Neuronal stem cell (in vitro differentiated cells): ENCODE measurements at regions not wholly inside any gene's neighbourhood (a gene's known extent, or its start where the extent isn't known, plus 50 kb on each side); places are given as distances from the start of the nearest gene placed in this dataset.
A peak's percentile ranks its signal among the peaks of the same experiment; 100 is the strongest.

Experiments
- DNase-seq: peaks from one replicate; pipeline ENCODE4 v3.0.0-alpha.2; 2013; ENCODE audit warnings: low spot score
- H2AFZ ChIP-seq: one replicate; pipeline ENCODE4 v1.6.1; 2013; ENCODE audit warnings: mild to moderate bottlenecking, low read length, inconsistent platforms
- H2AK5ac ChIP-seq: 2 replicates; pipeline ENCODE4 v1.6.1; 2013; ENCODE audit warnings: low read depth, mild to moderate bottlenecking, inconsistent platforms, low read length, moderate library complexity, mixed read lengths
- H2BK120ac ChIP-seq: 2 replicates; pipeline ENCODE4 v1.6.1; 2013; ENCODE audit warnings: low read depth, mild to moderate bottlenecking, inconsistent platforms, low read length, moderate library complexity, mixed read lengths
- H2BK12ac ChIP-seq: one replicate; pipeline ENCODE4 v1.6.1; 2013; ENCODE audit warnings: low read length, inconsistent platforms
- H2BK15ac ChIP-seq: 2 replicates; pipeline ENCODE4 v1.6.1; 2013; ENCODE audit warnings: mild to moderate bottlenecking, low read length, inconsistent platforms, mixed read lengths
- H2BK5ac ChIP-seq: one replicate; pipeline ENCODE4 v1.6.1; 2013; ENCODE audit warnings: inconsistent platforms, mild to moderate bottlenecking, low read length, moderate library complexity
- H3K14ac ChIP-seq: one replicate; pipeline ENCODE4 v1.6.1; 2013; ENCODE audit warnings: low read length, inconsistent platforms
- H3K18ac ChIP-seq: 2 replicates; pipeline ENCODE4 v1.6.1; 2013; ENCODE audit warnings: low read length, inconsistent platforms
- H3K23ac ChIP-seq: 2 replicates; pipeline ENCODE4 v1.6.1; 2013; ENCODE audit warnings: low read depth, mild to moderate bottlenecking, mixed read lengths, low read length, inconsistent platforms; ENCODE audit not compliant: poor library complexity
- H3K27ac ChIP-seq: replicated peaks from 3 replicates; pipeline ENCODE4 v1.5.1; 2013; ENCODE audit warnings: low read length, inconsistent platforms
- H3K27me3 ChIP-seq, 3 experiments: 2 replicates each; pipeline ENCODE4 v1.6.1; 2013; ENCODE audit warnings: low read length in 3 of 3, mild to moderate bottlenecking in 2 of 3, inconsistent platforms in 1 of 3, low read depth in 1 of 3, mixed read lengths in 1 of 3, moderate library complexity in 1 of 3; ENCODE audit not compliant: control insufficient read depth in 3 of 3, insufficient read depth in 3 of 3
- H3K36me3 ChIP-seq, 2 donors: replicated peaks in 1 of 2; 2 replicates each; pipeline ENCODE4 v1.6.1; 2013; ENCODE audit warnings: low read length in 2 of 2; ENCODE audit not compliant: control insufficient read depth in 2 of 2, insufficient read depth in 2 of 2
- H3K4ac ChIP-seq: 2 replicates; pipeline ENCODE4 v1.6.1; 2013; ENCODE audit warnings: inconsistent platforms, mild to moderate bottlenecking, low read length, moderate library complexity
- H3K4me1 ChIP-seq, 2 donors: 1 replicate in 1 of 2; 2 replicates in 1 of 2; pipeline ENCODE4 v1.6.1; 2013; ENCODE audit warnings: low read length in 2 of 2, low read depth in 1 of 2; ENCODE audit not compliant: control insufficient read depth in 2 of 2, insufficient read depth in 1 of 2
- H3K4me2 ChIP-seq: one replicate; pipeline ENCODE4 v1.6.1; 2013; ENCODE audit warnings: mild to moderate bottlenecking, low read length, inconsistent platforms; ENCODE audit not compliant: insufficient read depth, poor library complexity, severe bottlenecking
- H3K4me3 ChIP-seq, 2 donors: 2 replicates each; pipeline ENCODE4 v1.5.1; 2013; ENCODE audit warnings: low read length in 2 of 2, mild to moderate bottlenecking in 2 of 2, inconsistent platforms in 1 of 2, moderate library complexity in 1 of 2
- H3K79me1 ChIP-seq: one replicate; pipeline ENCODE4 v1.6.1; 2013; ENCODE audit warnings: low read depth, mild to moderate bottlenecking, inconsistent platforms, low read length, moderate library complexity
- H3K9ac ChIP-seq: one replicate; pipeline ENCODE4 v1.6.1; 2013; ENCODE audit warnings: mild to moderate bottlenecking, low read depth, low read length, inconsistent platforms; ENCODE audit not compliant: poor library complexity
- H3K9me3 ChIP-seq, 2 donors: replicated peaks in 1 of 2; 2 replicates each; pipeline versions ENCODE3 to v1.6.1; 2013; ENCODE audit warnings: low read length in 2 of 2, mild to moderate bottlenecking in 2 of 2, inconsistent platforms in 1 of 2, low read depth in 1 of 2, mixed read lengths in 1 of 2, moderate library complexity in 1 of 2; ENCODE audit not compliant: control insufficient read depth in 2 of 2, insufficient read depth in 1 of 2
- H4K8ac ChIP-seq: one replicate; pipeline ENCODE4 v1.6.1; 2013; ENCODE audit warnings: low read depth, mild to moderate bottlenecking, inconsistent platforms, low read length, moderate library complexity
- H4K91ac ChIP-seq: one replicate; pipeline ENCODE4 v1.6.1; 2013; ENCODE audit warnings: low read length, low read depth, mild to moderate bottlenecking, inconsistent platforms; ENCODE audit not compliant: poor library complexity
- WGBS, 2 donors: extraction: QIAGEN DNeasy Blood & Tissue Kit; methylation state at CpG; one replicate each; pipeline ENCODE4 v1.1.7; 2013; ENCODE audit warnings: missing lambda C conversion rate in 2 of 2, mixed read lengths in 1 of 2; ENCODE audit not compliant: insufficient read length in 2 of 2, insufficient replicate concordance in 1 of 2; ENCODE audit errors: extremely low coverage in 2 of 2; 5-methylcytosine and 5-hydroxymethylcytosine counted together

DNA sequence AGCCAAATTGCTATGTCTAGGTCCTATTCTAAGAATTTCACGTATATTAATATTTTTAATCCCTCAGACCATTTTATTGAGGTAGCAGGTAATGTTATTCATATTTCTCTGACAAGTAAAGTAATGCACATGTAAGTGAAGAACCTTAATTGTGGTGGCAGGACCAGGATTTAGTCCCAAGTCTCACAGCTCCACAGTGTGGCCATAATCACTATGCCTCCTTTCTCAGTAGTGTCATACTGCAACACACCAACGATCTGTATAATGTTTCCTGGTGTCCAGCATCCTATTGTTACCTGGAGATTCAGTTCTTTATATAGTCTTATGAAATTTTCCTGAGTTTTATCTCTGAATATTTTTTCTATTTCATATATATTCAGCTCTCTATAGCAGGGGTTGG is 340.3 kb downstream of the OLFM4 start:
- no peaks in the 10 kb centered on the region for H3K36me3 ChIP-seq
- H3K4me2 ChIP-seq = no peak overlapping the region
- peak overlapping the region; percentile 68 for H2AFZ ChIP-seq
- H2BK12ac ChIP-seq = no peak overlapping the region
- H3K9ac ChIP-seq = no peak overlapping the region
- H3K14ac ChIP-seq = no peak overlapping the region
- H2BK15ac ChIP-seq = no peak overlapping the region
- H3K18ac ChIP-seq = no peak overlapping the region
- no peak overlapping the region for H4K8ac ChIP-seq
- no peak overlapping the region for H2AK5ac ChIP-seq
- no peak overlapping the region for H3K4me3 ChIP-seq
- WGBS, 2 donors = no CpG with 5 or more reads among the region's 2 CpGs
- no peaks in the 10 kb centered on the region for H3K79me1 ChIP-seq
- H3K4me1 ChIP-seq = no peaks in the 10 kb centered on the region
- no peaks in the 10 kb centered on the region for H3K27me3 ChIP-seq
- no peak overlapping the region for H3K27ac ChIP-seq
- no peak overlapping the region for H2BK120ac ChIP-seq
- H3K23ac ChIP-seq = no peak overlapping the region
- peaks cover 0 to 2% of the 10 kb centered on the region in 2 donors for H3K9me3 ChIP-seq
- no peak for DNase-seq
- no peak overlapping the region for H2BK5ac ChIP-seq
- H3K4ac ChIP-seq = no peak overlapping the region
- H4K91ac ChIP-seq = no peak overlapping the region

DNA sequence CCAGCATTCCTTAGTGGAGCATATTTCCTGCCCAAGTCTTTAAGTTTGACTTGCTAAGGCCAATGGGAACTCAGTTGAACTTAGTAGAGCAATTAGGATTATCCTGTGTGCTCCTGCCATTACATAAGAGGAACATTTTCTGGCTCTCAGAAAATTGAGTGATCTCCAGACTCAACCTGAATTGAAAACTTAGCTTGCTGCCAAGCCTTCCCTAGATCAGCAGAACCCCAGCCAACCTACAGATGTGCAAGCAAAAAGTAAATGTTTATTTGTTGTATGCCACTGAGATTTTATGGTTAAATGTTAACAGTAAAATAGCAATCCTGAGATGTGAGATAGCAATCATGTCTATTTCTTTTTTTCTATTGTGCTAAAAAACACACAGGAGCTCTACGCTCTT is 350.9 kb downstream of the OLFM4 start:
- Histone ChIP-seq H2BK15ac (no peak overlapping the region), H3K4me1 (no peaks in the 10 kb centered on the region), H3K27me3 (no peaks in the 10 kb centered on the region), H3K9ac (no peak overlapping the region), H2BK120ac (no peak overlapping the region), H3K36me3 (no peaks in the 10 kb centered on the region), H3K27ac (no peak overlapping the region), H3K23ac (no peak overlapping the region), H2BK12ac (no peak overlapping the region), H3K79me1 (no peaks in the 10 kb centered on the region), H3K4ac (no peak overlapping the region), H2AK5ac (no peak overlapping the region), H3K14ac (no peak overlapping the region), H3K4me2 (no peak overlapping the region), H2AFZ (no peak overlapping the region), H4K91ac (no peak overlapping the region), H3K18ac (no peak overlapping the region), H2BK5ac (no peak overlapping the region), H3K9me3 (no peaks in the 10 kb centered on the region), H3K4me3 (no peak overlapping the region), H4K8ac (no peak overlapping the region)
- WGBS, 2 donors = no CpG with 5 or more reads among the region's 1 CpG
- DNase-seq = no peak

DNA sequence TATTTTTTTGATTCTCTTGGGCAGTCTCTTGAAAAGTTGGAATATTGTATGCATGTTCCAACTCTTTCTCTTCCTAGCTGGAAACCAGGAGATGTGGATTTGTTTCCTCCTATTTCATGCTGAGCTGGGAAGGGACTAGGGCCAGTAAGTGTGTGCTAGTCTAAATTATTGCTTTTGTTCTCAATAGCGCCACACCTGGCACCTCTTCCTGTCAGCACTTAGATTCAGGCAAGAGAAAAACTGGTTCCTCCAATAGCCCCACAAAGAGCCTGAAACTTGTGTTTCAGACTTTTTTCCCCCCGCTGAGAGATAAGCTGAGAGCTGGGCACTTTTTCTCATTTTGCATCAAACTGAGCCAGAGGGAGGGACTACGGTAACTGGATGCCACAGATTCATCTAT is 353.4 kb downstream of the OLFM4 start:
- Histone ChIP-seq H3K14ac (no peak overlapping the region), H2BK15ac (no peak overlapping the region), H4K91ac (no peak overlapping the region), H2AFZ (peak overlapping the region; percentile 60), H2BK12ac (no peak overlapping the region), H3K18ac (no peak overlapping the region), H3K4me2 (no peak overlapping the region), H2BK5ac (no peak overlapping the region), H3K23ac (no peak overlapping the region), H4K8ac (no peak overlapping the region), H3K79me1 (no peaks in the 10 kb centered on the region), H2AK5ac (no peak overlapping the region), H3K36me3 (no peaks in the 10 kb centered on the region), H2BK120ac (no peak overlapping the region), H3K9ac (no peak overlapping the region), H3K4ac (no peak overlapping the region), H3K9me3 (peaks cover 0 to 4% of the 10 kb centered on the region in 2 donors), H3K27ac (no peak overlapping the region), H3K4me1 (no peaks in the 10 kb centered on the region), H3K4me3 (no peak overlapping the region), H3K27me3 (no peaks in the 10 kb centered on the region)
- WGBS, 2 donors = no CpG with 5 or more reads among the region's 3 CpGs
- no peak for DNase-seq

DNA sequence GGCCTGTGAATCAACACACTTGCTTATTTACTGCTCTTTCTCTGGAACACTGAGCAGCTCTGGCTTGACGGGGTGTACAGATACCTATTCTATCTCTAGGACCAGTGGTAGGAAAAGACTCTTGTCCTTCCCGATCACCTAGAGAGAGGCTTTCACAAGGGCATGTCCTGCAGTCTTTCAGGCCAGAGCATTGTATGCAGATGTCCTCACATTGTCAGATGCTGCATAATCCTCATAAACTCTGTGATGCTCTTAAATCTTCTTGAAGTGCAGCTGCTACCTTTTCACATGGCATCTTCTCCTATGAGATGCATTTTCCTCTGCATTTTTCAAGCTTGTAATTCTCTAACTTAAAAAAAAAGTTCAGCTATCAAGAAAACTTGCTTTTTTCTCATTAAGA is 369.4 kb downstream of the OLFM4 start:
- Histone ChIP-seq H4K8ac (no peak overlapping the region), H3K18ac (no peak overlapping the region), H2AK5ac (no peak overlapping the region), H3K4me3 (no peak overlapping the region), H3K9me3 (no peaks in the 10 kb centered on the region), H3K79me1 (no peaks in the 10 kb centered on the region), H2BK120ac (no peak overlapping the region), H3K9ac (no peak overlapping the region), H2BK5ac (no peak overlapping the region), H3K4me1 (peaks cover 0 to 2% of the 10 kb centered on the region in 2 donors), H3K4ac (no peak overlapping the region), H3K4me2 (no peak overlapping the region), H2BK12ac (no peak overlapping the region), H2AFZ (peak overlapping the region; percentile 76), H3K14ac (no peak overlapping the region), H2BK15ac (no peak overlapping the region), H3K36me3 (no peaks in the 10 kb centered on the region), H3K23ac (no peak overlapping the region), H3K27ac (no peak overlapping the region), H3K27me3 (no peaks in the 10 kb centered on the region), H4K91ac (no peak overlapping the region)
- no CpG with 5 or more reads among the region's 2 CpGs for WGBS, 2 donors
- DNase-seq = no peak
